RWPE1 (cell line): ENCODE measurements at regions not wholly inside any gene's neighbourhood (a gene's known extent, or its start where the extent isn't known, plus 50 kb on each side); places are given as distances from the start of the nearest gene placed in this dataset.

Experiments
- CTCF ChIA-PET: fragments of 350-600 bp; sonication (Branson Sonifier 250); formaldehyde crosslinking; extraction: SDS; loops from one replicate; lab custom pipeline; 2021; lab: Yijun Ruan, JAX
- POLR2A ChIA-PET: fragments of 400-600 bp; formaldehyde crosslinking; extraction: SDS; loops from one replicate; lab custom pipeline; 2020; ENCODE audit warnings: antibody characterized with exemption; ENCODE audit not compliant: low non-redundant PET; lab: Yijun Ruan, JAX
- DNase-seq: peaks from one replicate; pipeline ENCODE4 v3.0.0; 2012; ENCODE audit warnings: low spot score
- H3K27ac ChIP-seq: fragments of 450-650 bp; 2 replicates; pipeline ENCODE4 v1.5.1; 2017
- TF ChIP-seq, protein P1 (sequence below): fragments of 450-650 bp; conservative IDR thresholded peaks from 2 replicates; pipeline ENCODE4 v1.5.1; 2017; ENCODE audit warnings: low read depth, mild to moderate bottlenecking

DNA sequence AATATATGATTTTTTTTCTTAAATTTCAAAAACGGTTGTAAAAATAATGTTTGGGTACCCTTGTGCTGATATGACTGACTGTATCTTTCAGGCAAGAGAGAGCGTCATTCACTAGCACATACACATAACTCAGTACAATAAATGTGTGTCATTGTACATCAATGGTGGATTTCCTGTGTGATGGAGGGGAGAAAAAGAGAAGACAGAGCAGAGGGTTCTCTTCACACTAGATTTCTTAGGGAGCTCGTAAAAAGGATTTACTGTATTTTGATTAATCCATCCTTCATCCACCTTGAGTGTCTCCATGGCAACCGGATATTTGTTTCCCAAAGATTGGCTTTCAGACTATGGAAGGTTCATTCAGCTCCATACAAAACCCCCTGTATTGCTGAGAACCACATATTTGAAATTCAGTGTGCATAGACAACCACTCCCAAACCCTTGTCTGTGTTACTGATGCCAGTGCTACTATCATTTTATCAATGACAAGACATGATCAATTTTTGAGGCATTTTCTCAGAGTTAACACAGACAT lies 150.6 kb downstream of the AKR1D1 start:
- TF ChIP-seq, protein P1, sequence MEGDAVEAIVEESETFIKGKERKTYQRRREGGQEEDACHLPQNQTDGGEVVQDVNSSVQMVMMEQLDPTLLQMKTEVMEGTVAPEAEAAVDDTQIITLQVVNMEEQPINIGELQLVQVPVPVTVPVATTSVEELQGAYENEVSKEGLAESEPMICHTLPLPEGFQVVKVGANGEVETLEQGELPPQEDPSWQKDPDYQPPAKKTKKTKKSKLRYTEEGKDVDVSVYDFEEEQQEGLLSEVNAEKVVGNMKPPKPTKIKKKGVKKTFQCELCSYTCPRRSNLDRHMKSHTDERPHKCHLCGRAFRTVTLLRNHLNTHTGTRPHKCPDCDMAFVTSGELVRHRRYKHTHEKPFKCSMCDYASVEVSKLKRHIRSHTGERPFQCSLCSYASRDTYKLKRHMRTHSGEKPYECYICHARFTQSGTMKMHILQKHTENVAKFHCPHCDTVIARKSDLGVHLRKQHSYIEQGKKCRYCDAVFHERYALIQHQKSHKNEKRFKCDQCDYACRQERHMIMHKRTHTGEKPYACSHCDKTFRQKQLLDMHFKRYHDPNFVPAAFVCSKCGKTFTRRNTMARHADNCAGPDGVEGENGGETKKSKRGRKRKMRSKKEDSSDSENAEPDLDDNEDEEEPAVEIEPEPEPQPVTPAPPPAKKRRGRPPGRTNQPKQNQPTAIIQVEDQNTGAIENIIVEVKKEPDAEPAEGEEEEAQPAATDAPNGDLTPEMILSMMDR, result no peak
- CTCF ChIA-PET, result interaction anchor here (0.6 kb wide), 1 partner anchor 434 kb away, joined by 3 read pairs; no protein-coding TSS in a partner anchor
- no peak for DNase-seq
- POLR2A ChIA-PET, result no interaction called here
- no peak overlapping the region for H3K27ac ChIP-seq

DNA sequence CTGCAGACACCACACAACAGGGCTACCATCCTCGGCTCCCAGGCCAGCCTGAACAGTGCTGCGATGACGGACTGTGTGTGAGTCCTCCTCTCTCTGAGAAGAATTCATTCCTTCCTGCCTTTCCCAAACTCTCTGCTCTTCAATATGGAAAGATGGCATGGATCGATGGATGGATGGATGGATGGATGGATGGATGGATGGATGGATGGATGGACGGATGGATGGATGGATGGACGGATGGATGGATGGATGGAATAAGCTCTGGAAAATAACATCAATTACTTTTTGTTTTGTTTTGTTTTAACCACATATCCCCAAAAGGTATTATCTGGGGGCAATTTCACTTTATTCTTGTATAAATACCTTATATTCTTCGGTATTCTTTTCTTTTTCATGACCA lies 151.9 kb downstream of the AKR1D1 start:
- no peak for DNase-seq

DNA sequence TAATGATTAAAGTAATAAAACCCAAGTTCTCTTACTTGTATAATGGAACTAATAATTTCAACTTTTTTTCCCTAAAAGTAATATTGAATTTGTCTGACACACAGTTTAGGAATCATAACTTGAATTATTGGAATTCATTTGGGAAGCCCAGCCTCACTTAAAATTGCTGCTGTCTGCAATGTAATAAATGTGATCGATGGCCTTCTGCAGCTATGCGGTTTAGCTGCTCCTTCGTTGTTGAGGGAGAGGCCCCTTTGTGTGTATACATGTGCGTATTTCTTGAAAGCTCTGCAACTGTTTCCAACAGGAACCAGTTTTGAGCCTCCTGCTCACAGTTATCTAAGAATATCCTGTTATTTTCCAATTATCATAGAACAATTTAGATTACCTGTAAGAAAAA lies 152.5 kb downstream of the AKR1D1 start:
- POLR2A ChIA-PET, result no interaction called here

More for the DNA sequence above, 151.9 kb downstream of the AKR1D1 start:
- ChIA-PET POLR2A (no interaction called here), CTCF (no interaction called here)
- H3K27ac ChIP-seq, result no peak overlapping the region
- TF ChIP-seq, protein P1, result no peak

DNA sequence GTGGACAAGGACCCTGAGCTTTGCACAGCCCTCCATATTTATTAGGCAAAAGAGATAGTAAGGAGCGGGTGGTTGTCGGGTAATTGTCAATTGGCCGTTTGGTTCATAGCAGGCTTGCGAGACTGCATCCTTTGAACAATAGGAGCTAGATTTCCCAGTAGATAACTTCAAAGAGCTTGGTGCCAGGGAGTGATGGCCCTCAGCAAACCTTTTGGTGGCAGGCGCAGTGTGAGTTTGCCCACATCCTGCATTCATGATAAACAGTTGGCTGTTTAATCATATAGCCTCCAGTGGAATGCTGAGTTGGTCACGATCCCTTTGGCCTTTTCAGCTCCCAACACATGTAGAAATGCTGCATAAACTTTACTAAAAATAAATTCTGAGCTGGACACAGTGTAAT lies 156.9 kb downstream of the AKR1D1 start:
- DNase-seq, result no peak
- ChIA-PET POLR2A (no interaction called here), CTCF (no interaction called here)
- no peak overlapping the region for H3K27ac ChIP-seq
- TF ChIP-seq, protein P1, result no peak

More for the DNA sequence above, 152.5 kb downstream of the AKR1D1 start:
- CTCF ChIA-PET, result no interaction called here
- TF ChIP-seq, protein P1, result no peak
- H3K27ac ChIP-seq, result no peak overlapping the region
- DNase-seq, result no peak

DNA sequence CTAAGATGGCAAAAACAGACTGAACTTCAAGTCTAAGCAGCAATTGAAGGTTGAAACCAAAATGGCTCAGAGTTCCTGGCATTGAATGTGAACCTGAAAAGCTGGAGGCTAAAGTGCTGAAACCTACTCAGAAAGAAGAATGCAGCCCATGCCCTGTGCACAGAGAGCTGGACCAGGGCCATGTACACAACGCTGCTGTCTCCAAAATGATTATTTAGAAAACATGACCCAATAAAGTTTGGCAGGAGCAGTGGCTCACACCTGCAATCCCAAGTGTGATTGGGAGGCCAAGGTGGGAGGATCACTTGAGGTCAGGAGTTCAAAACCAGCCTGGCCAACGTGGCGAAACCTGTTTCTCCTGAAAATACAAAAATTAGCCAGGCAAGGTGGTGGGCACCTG lies 158.9 kb downstream of the AKR1D1 start:
- peak overlapping the region; percentile 68 for H3K27ac ChIP-seq
- TF ChIP-seq, protein P1, result no peak
- ChIA-PET CTCF (interaction anchor here (0.6 kb wide), 1 partner anchor 264 kb away, joined by 3 read pairs; no protein-coding TSS in a partner anchor), POLR2A (no interaction called here)
- no peak for DNase-seq

DNA sequence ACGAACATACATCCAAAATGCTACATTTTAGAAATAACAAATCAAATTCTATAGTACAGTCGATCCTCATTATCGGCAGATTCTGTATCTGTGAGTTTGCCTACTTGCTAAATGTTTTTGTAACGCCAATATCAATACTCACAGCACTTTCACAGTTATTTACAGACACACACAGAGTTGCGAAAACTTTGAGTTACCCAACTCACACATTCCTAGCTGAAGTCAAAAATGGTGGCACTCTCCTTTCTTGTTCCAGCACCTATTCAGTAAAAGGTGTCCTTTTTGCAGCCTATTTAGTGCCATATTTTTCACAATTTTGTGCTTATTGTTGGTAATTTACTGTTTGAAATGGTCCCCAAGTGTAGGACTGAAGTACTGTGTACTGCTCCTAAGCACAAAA lies 161.7 kb downstream of the AKR1D1 start:
- ChIA-PET POLR2A (no interaction called here), CTCF (no interaction called here)
- H3K27ac ChIP-seq, result no peak overlapping the region
- DNase-seq, result no peak
- TF ChIP-seq, protein P1, result no peak
